MCF 10A (cell line): ENCODE measurements at regions not wholly inside any gene's neighbourhood (a gene's known extent, or its start where the extent isn't known, plus 50 kb on each side); places are given as distances from the start of the nearest gene placed in this dataset.

Experiments
- BruUV-seq: library from RNA; stranded (reverse); fragments of 400-500 nt; replicated peaks from 2 replicates; lab custom pipeline; 2021; lab: Mats Ljungman, UMichigan
- CTCF ChIA-PET: fragments of 300-600 bp; sonication (Branson Sonifier 250); formaldehyde crosslinking; extraction: SDS; loops from one replicate; lab custom pipeline; 2021; ENCODE audit warnings: antibody characterized with exemption, inconsistent platforms; lab: Yijun Ruan, JAX
- POLR2A ChIA-PET: fragments of 300-600, 350-650 bp; sonication (Branson Sonifier 250); formaldehyde crosslinking; extraction: SDS; loops from one replicate; lab custom pipeline; 2020; ENCODE audit warnings: antibody characterized with exemption, inconsistent platforms; lab: Yijun Ruan, JAX
- DNase-seq: peaks from one replicate; pipeline ENCODE4 v3.0.0-alpha.2; 2018; ENCODE audit not compliant: unreplicated experiment
- H3K27ac Mint-ChIP-seq: one replicate; pipeline ENCODE4 v1.8.0; 2022; ENCODE audit warnings: mild to moderate bottlenecking, low read depth, mixed read lengths; ENCODE audit not compliant: unreplicated experiment
- H3K27me3 Mint-ChIP-seq: one replicate; pipeline ENCODE4 v1.8.0; 2022; ENCODE audit warnings: mixed read lengths; ENCODE audit not compliant: insufficient read depth, unreplicated experiment
- H3K36me3 Mint-ChIP-seq: one replicate; pipeline ENCODE4 v1.8.0; 2022; ENCODE audit warnings: mild to moderate bottlenecking, moderate library complexity, mixed read lengths; ENCODE audit not compliant: insufficient read depth, unreplicated experiment
- H3K4me1 Mint-ChIP-seq: one replicate; pipeline ENCODE4 v1.8.0; 2022; ENCODE audit warnings: mixed read lengths; ENCODE audit not compliant: insufficient read depth, unreplicated experiment
- H3K4me3 Mint-ChIP-seq: one replicate; pipeline ENCODE4 v1.8.0; 2022; ENCODE audit warnings: mild to moderate bottlenecking, moderate library complexity, mixed read lengths; ENCODE audit not compliant: unreplicated experiment
- H3K9me3 Mint-ChIP-seq: one replicate; pipeline ENCODE4 v1.8.0; 2022; ENCODE audit warnings: mixed read lengths; ENCODE audit not compliant: unreplicated experiment
- CTCF ChIP-seq: fragments of 200-600 bp; IDR thresholded peaks from one replicate; pipeline ENCODE4 v1.8.0; 2022; ENCODE audit warnings: antibody characterized with exemption, mild to moderate bottlenecking; ENCODE audit not compliant: unreplicated experiment
- intact Hi-C: fragments of 100-400 bp; cut with micrococcal nuclease; formaldehyde crosslinking; loops from 2 replicates; pipeline ENCODE4 v1.14.1; 2022

- no peaks in the 10 kb centered on the region for H3K4me1 Mint-ChIP-seq
- POLR2A ChIA-PET, result no interaction called here
- no peaks in the 10 kb centered on the region for H3K27me3 Mint-ChIP-seq
- no peak for DNase-seq
- BruUV-seq, result no TSS peak
- CTCF ChIA-PET, result interaction anchor here (0.7 kb wide), 1 partner anchor 12 kb away, joined by 7 read pairs; no protein-coding TSS in a partner anchor
- H3K4me3 Mint-ChIP-seq, result no peak overlapping the region
- H3K9me3 Mint-ChIP-seq, result peaks cover 6% of the 10 kb centered on the region
- no peak overlapping the region for H3K27ac Mint-ChIP-seq
- intact Hi-C loops, result no loop called here
- TF ChIP-seq CTCF, result no peak
- no peaks in the 10 kb centered on the region for H3K36me3 Mint-ChIP-seq
These were observed 114.3 kb upstream of the LRFN2 start for GRCh38 chr6:40701352-40702007.

GRCh38 chr6:40700006-40700580 is 112.9 kb upstream of the LRFN2 start:
- no peak for DNase-seq
- H3K4me3 Mint-ChIP-seq, result no peak overlapping the region
- CTCF ChIA-PET, result interaction anchor here (0.7 kb wide), 1 partner anchor 1381 kb away, joined by 3 read pairs; no protein-coding TSS in a partner anchor
- BruUV-seq, result no TSS peak
- no peaks in the 10 kb centered on the region for H3K4me1 Mint-ChIP-seq
- no peak overlapping the region for H3K27ac Mint-ChIP-seq
- no peaks in the 10 kb centered on the region for H3K36me3 Mint-ChIP-seq
- TF ChIP-seq CTCF, result no peak
- no peaks in the 10 kb centered on the region for H3K27me3 Mint-ChIP-seq
- peaks cover 6% of the 10 kb centered on the region for H3K9me3 Mint-ChIP-seq
- intact Hi-C loops, result no loop called here
- POLR2A ChIA-PET, result no interaction called here

GRCh38 chr6:40695750-40696415 is 108.7 kb upstream of the LRFN2 start:
- H3K4me1 Mint-ChIP-seq, result no peaks in the 10 kb centered on the region
- BruUV-seq, result no TSS peak
- H3K27ac Mint-ChIP-seq, result no peak overlapping the region
- no peaks in the 10 kb centered on the region for H3K36me3 Mint-ChIP-seq
- no peak overlapping the region for H3K4me3 Mint-ChIP-seq
- H3K27me3 Mint-ChIP-seq, result no peaks in the 10 kb centered on the region
- POLR2A ChIA-PET, result no interaction called here
- CTCF ChIA-PET, result interaction anchor here (0.8 to 1.1 kb wide), 2 partner anchors 12 to 95 kb away, joined by 3 read pairs; no protein-coding TSS in a partner anchor
- peaks cover 28% of the 10 kb centered on the region for H3K9me3 Mint-ChIP-seq
- DNase-seq, result no peak
- intact Hi-C loops, result no loop called here
- TF ChIP-seq CTCF, result no peak

- BruUV-seq, result no TSS peak
- Mint-ChIP-seq H3K27me3 (no peaks in the 10 kb centered on the region), H3K4me3 (no peak overlapping the region), H3K27ac (no peak overlapping the region), H3K4me1 (no peaks in the 10 kb centered on the region), H3K36me3 (no peaks in the 10 kb centered on the region), H3K9me3 (peaks cover 28% of the 10 kb centered on the region)
- DNase-seq, result no peak
- ChIA-PET CTCF (interaction anchor here (0.8 to 1.1 kb wide), 2 partner anchors 12 to 96 kb away, joined by 3 read pairs; no protein-coding TSS in a partner anchor), POLR2A (no interaction called here)
- intact Hi-C loops, result no loop called here
- no peak for TF ChIP-seq CTCF
These were observed 108.0 kb upstream of the LRFN2 start for GRCh38 chr6:40695114-40695513.
